K562 (cell line): ENCODE measurements at regions not wholly inside any gene's neighbourhood (a gene's known extent, or its start where the extent isn't known, plus 50 kb on each side); places are given as distances from the start of the nearest gene placed in this dataset.

Experiments
- ATAC-seq: fragments of 200-7000 bp; cut with Tn5 transposase; 3 replicates; pipeline ENCODE4 v1.9.1; 2020; ENCODE audit warnings: moderate library complexity
- BruUV-seq: library from RNA; stranded (reverse); fragments of 400-500 nt; replicated peaks from 2 replicates; lab custom pipeline; 2021; lab: Mats Ljungman, UMichigan
- CTCF ChIA-PET: fragments of 300-600 bp; formaldehyde crosslinking; extraction: SDS; loops from one replicate; lab custom pipeline; 2021; ENCODE audit warnings: low intra/inter-chr PET ratio; lab: Yijun Ruan, JAX
- POLR2A ChIA-PET: fragments of 300-600, 350-650 bp; sonication (Branson Sonifier 250); formaldehyde crosslinking; extraction: SDS; loops from one replicate; lab custom pipeline; 2021; ENCODE audit warnings: antibody characterized with exemption, inconsistent platforms; lab: Yijun Ruan, JAX
- DNase-seq, 4 experiments: peaks; one replicate each; pipeline versions ENCODE4 v3.0.0 to v3.0.0-alpha.2; 2011 to 2018; ENCODE audit warnings: low spot score in 3 of 4, mixed read lengths in 3 of 4; ENCODE audit errors: extremely low read depth in 1 of 4
- FAIRE-seq: peaks from 2 replicates; lab custom pipeline; 2011; peaks lifted over from hg19 to GRCh38; lab: Jason Lieb, UNC
- H2AFZ ChIP-seq: 2 replicates; pipeline ENCODE4 v1.6.0; 2011; ENCODE audit warnings: low read depth, low read length, control low read depth, inconsistent platforms
- H3K27ac ChIP-seq: fragments of 200-600 bp; 3 replicates; pipeline ENCODE4 v1.8.0; 2011; ENCODE audit warnings: low read depth, mild to moderate bottlenecking, control low read depth, inconsistent platforms, low read length, moderate library complexity, mixed read lengths; ENCODE audit errors: extremely low read depth
- H3K27me3 ChIP-seq, 2 experiments: fragments of 300-600 bp in 1 of 2; 2 replicates in 1 of 2; 3 replicates in 1 of 2; pipeline versions ENCODE4 v1.6.0 to v1.8.0; 2011; ENCODE audit warnings: inconsistent platforms in 2 of 2, low read length in 2 of 2, mild to moderate bottlenecking in 1 of 2, mixed read lengths in 1 of 2, moderate library complexity in 1 of 2; ENCODE audit not compliant: control insufficient read depth in 2 of 2, insufficient read depth in 2 of 2
- H3K36me3 ChIP-seq: fragments of 300-600 bp; 3 replicates; pipeline ENCODE4 v1.8.0; 2011; ENCODE audit warnings: mild to moderate bottlenecking, low read length, inconsistent platforms; ENCODE audit not compliant: control insufficient read depth, insufficient read depth
- H3K4me1 ChIP-seq, 2 experiments: fragments of 200-600 bp in 1 of 2; replicated peaks in 1 of 2; 2 replicates in 1 of 2; 3 replicates in 1 of 2; pipeline versions ENCODE4 v1.5.1 to v1.8.0; 2011; ENCODE audit warnings: inconsistent platforms in 2 of 2, low read length in 2 of 2, mild to moderate bottlenecking in 1 of 2, mixed read lengths in 1 of 2, moderate library complexity in 1 of 2; ENCODE audit not compliant: control insufficient read depth in 2 of 2, insufficient read depth in 2 of 2
- H3K4me2 ChIP-seq: 2 replicates; pipeline ENCODE4 v1.6.1; 2011; ENCODE audit warnings: low read length, control low read depth, inconsistent platforms, mixed read lengths; ENCODE audit not compliant: insufficient read depth
- H3K4me3 ChIP-seq: fragments of 200-600 bp; sonication (generic), shearing (Covaris generic); 2 replicates; pipeline ENCODE4 v1.5.1; 2016; ENCODE audit warnings: control low read depth, inconsistent platforms
- H3K79me2 ChIP-seq: fragments of 200-600 bp; 3 replicates; pipeline ENCODE4 v1.8.0; 2011; ENCODE audit warnings: low read length, inconsistent platforms; ENCODE audit not compliant: control insufficient read depth, insufficient read depth
- H3K9ac ChIP-seq, 2 experiments: 2 replicates each; pipeline versions ENCODE4 v1.6.0 to v1.6.1; 2011; ENCODE audit warnings: low read depth in 2 of 2, low read length in 2 of 2, control low read depth in 1 of 2, inconsistent platforms in 1 of 2, mild to moderate bottlenecking in 1 of 2, mixed read lengths in 1 of 2; ENCODE audit not compliant: insufficient read depth in 1 of 2
- H3K9me1 ChIP-seq: one replicate; pipeline ENCODE4 v1.6.0; 2011; ENCODE audit warnings: inconsistent platforms, mild to moderate bottlenecking, low read length, moderate library complexity; ENCODE audit not compliant: control insufficient read depth, insufficient read depth
- H3K9me3 ChIP-seq: replicated peaks from 2 replicates; pipeline ENCODE4 v1.5.1; 2011; ENCODE audit warnings: low read depth, low read length, inconsistent platforms; ENCODE audit not compliant: control insufficient read depth, insufficient read depth
- H4K20me1 ChIP-seq: replicated peaks from 2 replicates; pipeline ENCODE4 v1.6.1; 2011; ENCODE audit warnings: low read length, inconsistent platforms, mixed read lengths; ENCODE audit not compliant: control insufficient read depth, insufficient read depth
- ARHGAP35 ChIP-seq: fragments of 450-650 bp; IDR thresholded peaks from 2 replicates; pipeline ENCODE4 v1.6.1; 2018; ENCODE audit not compliant: partially characterized antibody
- FOXM1 ChIP-seq, 2 experiments: fragments of 450-650 bp in 1 of 2; sonication (generic) in 1 of 2; formaldehyde crosslinking in 1 of 2; IDR thresholded peaks; 2 replicates each; pipeline versions ENCODE4 v1.6.1 to v1.9.0; 2017 to 2022; ENCODE audit warnings: low read depth in 2 of 2, mild to moderate bottlenecking in 2 of 2, missing genetic modification reagents in 1 of 2, moderate library complexity in 1 of 2
- GTF2A2 ChIP-seq: IDR thresholded peaks from 2 replicates; pipeline ENCODE4 v1.6.1; 2016; ENCODE audit warnings: mild to moderate bottlenecking, missing genetic modification characterization, missing compliant biosample characterization
- KDM4B ChIP-seq, 2 experiments: fragments of 450-650 bp in 1 of 2; sonication (generic) in 1 of 2; IDR thresholded peaks; 2 replicates each; pipeline ENCODE4 v1.6.1; 2016 to 2017; ENCODE audit warnings: borderline replicate concordance in 2 of 2, antibody characterized with exemption in 1 of 2, low read depth in 1 of 2, mild to moderate bottlenecking in 1 of 2
- MEF2D ChIP-seq: conservative IDR thresholded peaks from 2 replicates; pipeline ENCODE4 v1.6.1; 2016; ENCODE audit warnings: low read depth, missing genetic modification characterization, missing compliant biosample characterization
- MLLT1 ChIP-seq, 2 experiments: fragments of 450-650 bp; IDR thresholded peaks; 2 replicates each; pipeline ENCODE4 v1.6.1; 2016
- PYGO2 ChIP-seq: fragments of 450-650 bp; IDR thresholded peaks from 2 replicates; pipeline ENCODE4 v1.6.1; 2016; ENCODE audit warnings: mild to moderate bottlenecking, missing genetic modification characterization, moderate library complexity, missing compliant biosample characterization
- RB1 ChIP-seq: fragments of 450-650 bp; IDR thresholded peaks from 2 replicates; pipeline ENCODE4 v1.6.1; 2017; ENCODE audit warnings: low read depth, mild to moderate bottlenecking
- RBM34 ChIP-seq: fragments of 200-400 bp; formaldehyde crosslinking; IDR thresholded peaks from 2 replicates; pipeline ENCODE4 v1.6.1; 2018; ENCODE audit warnings: low read length, borderline replicate concordance; ENCODE audit not compliant: insufficient read depth
- RCOR1 ChIP-seq, 2 experiments: IDR thresholded peaks; 2 replicates each; pipeline ENCODE4 v1.6.1; 2012; ENCODE audit warnings: low read depth in 2 of 2, low read length in 2 of 2, borderline replicate concordance in 1 of 2, improper control_type of control experiment in 1 of 2
- ZNF316 ChIP-seq: fragments of 450-650 bp; IDR thresholded peaks from 2 replicates; pipeline ENCODE4 v1.6.1; 2016
- ZNF384 ChIP-seq: IDR thresholded peaks from 2 replicates; pipeline ENCODE4 v1.6.1; 2012; ENCODE audit warnings: low read depth, low read length, improper control_type of control experiment
- ZNF41 ChIP-seq: fragments of 250-450 bp; sonication (Bioruptor Pico); conservative IDR thresholded peaks from 2 replicates; pipeline ENCODE4 v1.4.0; 2020; ENCODE audit warnings: mild to moderate bottlenecking
- ZNF431 ChIP-seq: sonication (generic); formaldehyde crosslinking; IDR thresholded peaks from 2 replicates; pipeline ENCODE4 v1.8.0; 2022; ENCODE audit warnings: mild to moderate bottlenecking, missing genetic modification reagents
- ZNF507 ChIP-seq: conservative IDR thresholded peaks from 2 replicates; pipeline ENCODE4 v1.6.1; 2017; ENCODE audit warnings: missing genetic modification characterization, missing compliant biosample characterization
- ZNF77 ChIP-seq: fragments of 250-450 bp; sonication (Bioruptor Pico); IDR thresholded peaks from 2 replicates; pipeline ENCODE4 v1.5.0; 2020
- WGBS: fragments of 100-300 bp; shearing (Covaris generic); methylation state at CpG from one replicate; pipeline ENCODE4 v1.1.6; 2016; ENCODE audit warnings: low coverage, mixed read lengths; ENCODE audit not compliant: insufficient coverage; ENCODE audit errors: missing lambda C conversion rate; 5-methylcytosine and 5-hydroxymethylcytosine counted together
- in situ Hi-C: fragments of 300-500 bp; cut with MboI; formaldehyde crosslinking; loops from 4 replicates; pipeline ENCODE4 v1.15.0; 2018; ENCODE audit warnings: inconsistent platforms, mixed read lengths
- intact Hi-C: fragments of 100-400 bp; cut with micrococcal nuclease; formaldehyde crosslinking; loops from 2 replicates; pipeline ENCODE4 v1.14.2; 2022
- TF ChIP-seq, protein P1 (sequence below): fragments of 250-450 bp; sonication (Bioruptor Pico); IDR thresholded peaks from 2 replicates; pipeline ENCODE4 v1.4.0; 2020; ENCODE audit warnings: mild to moderate bottlenecking, moderate library complexity
- TF ChIP-seq, protein P2 (sequence below): fragments of 250-450 bp; sonication (Bioruptor Pico); IDR thresholded peaks from 2 replicates; pipeline ENCODE4 v1.6.1; 2021; ENCODE audit warnings: mild to moderate bottlenecking

- 83% methylated on average over 15 of the region's 15 CpGs for WGBS
- no peaks in the 10 kb centered on the region for H3K9me3 ChIP-seq
Observed at GRCh38 chr14:76271041-76271755, 104.7 kb upstream of the ESRRB start.

More at GRCh38 chr14:76271041-76271755, 104.7 kb upstream of the ESRRB start:
- Histone ChIP-seq H3K27ac (no peak overlapping the region), H3K79me2 (peaks cover 58% of the 10 kb centered on the region; the same call in 2 of the 3 replicates), H3K4me1 (peaks cover 0 to 8% of the 10 kb centered on the region in 2 experiments; a peak in 2 of 5 replicates), H3K9me1 (no peaks in the 10 kb centered on the region), H3K36me3 (peaks cover 28% of the 10 kb centered on the region; the same call in 2 of the 3 replicates)
- POLR2A ChIA-PET, result interaction anchor here (1.6 kb wide), 1 partner anchor 12 kb away, joined by 4 read pairs; no protein-coding TSS in a partner anchor
- ATAC-seq, result no peak
- no TSS peak for BruUV-seq
- TF ChIP-seq ZNF507 (tag) (no peak), ZNF41 (CRISPR knock-in tag) (no peak), GTF2A2 (no peak), PYGO2 (tag) (no peak), MLLT1 (IDR thresholded peaks at IDR 0.05) (no peak), KDM4B (IDR thresholded peaks at IDR 0.05; ENCODE audit: borderline replicate concordance in 2 of 2, low read depth in 1 of 2) (no peak), RBM34 (no peak), RB1 (no peak), ZNF384 (no peak), ZNF316 (no peak), ARHGAP35 (no peak), ZNF77 (CRISPR knock-in tag) (no peak), FOXM1 (IDR thresholded peaks at IDR 0.05; ENCODE audit: low read depth) (no peak), FOXM1 (CRISPR knock-in tag; IDR thresholded peaks at IDR 0.05; ENCODE audit: low read depth) (no peak), MEF2D (tag) (no peak), ZNF431 (CRISPR knock-in tag) (no peak), RCOR1 (IDR thresholded peaks at IDR 0.05; ENCODE audit: borderline replicate concordance in 1 of 2, low read depth in 2 of 2, low read length in 2 of 2) (no peak)
- TF ChIP-seq, protein P1, sequence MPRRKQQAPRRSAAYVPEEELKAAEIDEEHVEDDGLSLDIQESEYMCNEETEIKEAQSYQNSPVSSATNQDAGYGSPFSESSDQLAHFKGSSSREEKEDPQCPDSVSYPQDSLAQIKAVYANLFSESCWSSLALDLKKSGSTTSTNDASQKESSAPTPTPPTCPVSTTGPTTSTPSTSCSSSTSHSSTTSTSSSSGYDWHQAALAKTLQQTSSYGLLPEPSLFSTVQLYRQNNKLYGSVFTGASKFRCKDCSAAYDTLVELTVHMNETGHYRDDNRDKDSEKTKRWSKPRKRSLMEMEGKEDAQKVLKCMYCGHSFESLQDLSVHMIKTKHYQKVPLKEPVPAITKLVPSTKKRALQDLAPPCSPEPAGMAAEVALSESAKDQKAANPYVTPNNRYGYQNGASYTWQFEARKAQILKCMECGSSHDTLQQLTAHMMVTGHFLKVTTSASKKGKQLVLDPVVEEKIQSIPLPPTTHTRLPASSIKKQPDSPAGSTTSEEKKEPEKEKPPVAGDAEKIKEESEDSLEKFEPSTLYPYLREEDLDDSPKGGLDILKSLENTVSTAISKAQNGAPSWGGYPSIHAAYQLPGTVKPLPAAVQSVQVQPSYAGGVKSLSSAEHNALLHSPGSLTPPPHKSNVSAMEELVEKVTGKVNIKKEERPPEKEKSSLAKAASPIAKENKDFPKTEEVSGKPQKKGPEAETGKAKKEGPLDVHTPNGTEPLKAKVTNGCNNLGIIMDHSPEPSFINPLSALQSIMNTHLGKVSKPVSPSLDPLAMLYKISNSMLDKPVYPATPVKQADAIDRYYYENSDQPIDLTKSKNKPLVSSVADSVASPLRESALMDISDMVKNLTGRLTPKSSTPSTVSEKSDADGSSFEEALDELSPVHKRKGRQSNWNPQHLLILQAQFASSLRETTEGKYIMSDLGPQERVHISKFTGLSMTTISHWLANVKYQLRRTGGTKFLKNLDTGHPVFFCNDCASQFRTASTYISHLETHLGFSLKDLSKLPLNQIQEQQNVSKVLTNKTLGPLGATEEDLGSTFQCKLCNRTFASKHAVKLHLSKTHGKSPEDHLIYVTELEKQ, result no peak
- TF ChIP-seq, protein P2, sequence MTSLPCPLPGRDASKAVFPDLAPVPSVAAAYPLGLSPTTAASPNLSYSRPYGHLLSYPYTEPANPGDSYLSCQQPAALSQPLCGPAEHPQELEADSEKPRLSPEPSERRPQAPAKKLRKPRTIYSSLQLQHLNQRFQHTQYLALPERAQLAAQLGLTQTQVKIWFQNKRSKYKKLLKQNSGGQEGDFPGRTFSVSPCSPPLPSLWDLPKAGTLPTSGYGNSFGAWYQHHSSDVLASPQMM, result no peak
- TF ChIP-seq, all 486 proteins: peak for 0
- Histone ChIP-seq H3K4me3 (no peak overlapping the region), H4K20me1 (0 out of 2 replicates have a peak, but pooled peaks cover 3% of the 10 kb centered on the region), H3K4me2 (no peak overlapping the region), H2AFZ (no peak overlapping the region), H3K9ac (no peak overlapping the region), H3K27me3 (no peaks in the 10 kb centered on the region)
- CTCF ChIA-PET, result no interaction called here
- in situ Hi-C loops (no loop called here), intact Hi-C loops (no loop called here)
- no peak for DNase-seq
- FAIRE-seq, result no peak
